Renal cortical epithelial cell (primary cell): ENCODE measurements at regions not wholly inside any gene's neighbourhood (a gene's known extent, or its start where the extent isn't known, plus 50 kb on each side); places are given as distances from the start of the nearest gene placed in this dataset.
"Not testable (repeated sequence)": the region's sequence is repeated elsewhere in the genome, so short reads cannot be mapped to it uniquely, and the experiment has no call there.

Experiments used
- DNase-seq: peaks from one replicate; pipeline ENCODE4 v3.0.0-alpha.2; 2011; ENCODE audit warnings: low read depth

DNA sequence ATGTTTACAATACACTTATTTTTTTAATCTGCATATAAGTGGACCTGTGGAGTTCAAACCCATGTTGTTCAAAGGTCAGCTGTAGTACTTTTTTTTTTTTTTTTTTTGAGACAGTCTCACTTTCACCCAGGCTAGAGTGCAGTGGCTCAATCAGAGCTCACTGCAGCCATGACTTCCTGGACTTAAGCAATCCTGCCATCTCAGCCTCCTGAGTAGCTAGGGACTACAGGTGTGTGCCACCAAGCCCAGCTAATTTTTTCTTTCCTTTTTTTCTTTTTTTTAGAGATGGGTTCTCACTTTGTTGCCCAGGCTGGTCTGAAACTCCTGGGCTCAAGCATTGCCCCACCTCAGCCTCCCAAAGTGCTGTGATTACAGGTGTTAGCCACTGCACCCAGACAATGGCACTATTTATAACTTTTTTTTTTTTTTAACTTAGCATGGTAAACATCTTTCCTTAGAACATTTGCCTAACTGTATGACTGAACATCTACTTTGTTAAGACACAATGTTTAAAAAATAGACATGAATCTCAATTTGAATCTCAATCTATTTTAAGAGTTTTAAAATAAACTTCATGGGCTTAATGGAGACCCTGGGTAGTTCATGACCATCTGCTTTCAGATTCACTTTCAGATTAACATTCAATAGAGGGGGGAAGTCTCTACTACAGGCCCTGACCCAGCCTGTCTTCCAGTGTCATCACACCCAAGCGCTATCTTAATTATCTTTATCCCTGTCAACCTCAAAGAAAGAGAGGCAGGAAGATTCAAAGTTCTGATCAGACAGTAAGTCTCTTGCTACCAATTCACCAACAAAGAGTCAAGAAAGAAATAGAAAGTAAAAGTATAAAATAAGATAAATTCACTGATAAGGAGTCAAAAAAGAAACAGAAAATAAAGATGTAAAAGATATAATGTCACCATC, 97.7 kb upstream of the DOCK9 start:
- DNase-seq: no peak

DNA sequence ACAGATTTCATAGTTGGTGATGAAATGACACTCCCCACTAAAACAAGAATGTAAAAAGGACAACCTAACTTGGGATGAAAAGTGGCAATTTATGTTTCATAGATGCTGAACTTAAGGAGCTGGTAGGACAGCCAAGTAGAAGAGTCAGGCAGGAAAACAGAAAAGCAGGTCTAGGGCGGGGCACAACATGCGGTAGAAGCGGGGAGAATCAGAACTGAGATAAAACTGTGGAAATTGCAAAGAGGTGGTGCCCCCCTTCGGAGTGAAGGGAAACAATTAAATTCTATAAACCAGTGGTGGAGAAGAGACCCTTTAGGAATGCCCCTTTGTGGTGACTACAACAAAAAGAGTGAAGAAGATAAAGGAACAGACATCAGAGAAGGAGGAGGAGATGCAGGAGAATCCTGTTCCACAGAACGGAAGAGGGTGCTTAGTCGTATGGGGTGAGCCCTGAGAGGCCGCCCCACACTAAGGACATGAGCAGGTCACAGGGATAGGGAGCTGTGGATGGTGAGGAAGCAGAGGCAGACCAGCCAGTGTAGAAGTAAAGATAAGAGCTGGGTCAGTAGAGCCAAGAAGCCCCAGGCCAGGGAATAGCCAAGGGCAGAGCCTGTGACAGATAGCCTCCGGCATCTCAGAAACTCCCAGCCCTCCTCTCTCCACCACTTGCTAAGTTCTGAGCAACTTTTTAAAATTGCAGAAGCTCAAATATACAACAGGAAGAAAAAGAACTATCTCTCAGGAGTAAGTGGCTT, 100.3 kb upstream of the DOCK9 start:
- DNase-seq: no peak

DNA sequence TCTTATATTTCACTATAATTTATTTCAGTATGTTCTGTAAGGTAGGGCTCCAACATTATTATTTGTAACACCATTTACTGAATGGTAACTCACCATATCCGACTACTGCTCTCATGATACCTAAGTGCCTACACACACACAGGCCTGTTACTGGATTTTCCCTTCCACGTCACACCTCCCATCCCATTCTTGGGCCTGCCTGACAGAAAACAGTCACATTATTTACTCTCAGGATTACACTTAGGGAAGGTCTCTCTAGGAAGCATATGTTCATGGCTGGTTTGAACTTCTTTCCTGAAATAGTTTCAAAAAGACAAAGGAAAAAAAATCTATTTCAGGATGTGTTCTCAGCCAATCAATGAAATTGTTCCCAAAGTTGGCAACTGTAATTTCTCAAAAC, 102.3 kb upstream of the DOCK9 start:
- DNase-seq: no peak

DNA sequence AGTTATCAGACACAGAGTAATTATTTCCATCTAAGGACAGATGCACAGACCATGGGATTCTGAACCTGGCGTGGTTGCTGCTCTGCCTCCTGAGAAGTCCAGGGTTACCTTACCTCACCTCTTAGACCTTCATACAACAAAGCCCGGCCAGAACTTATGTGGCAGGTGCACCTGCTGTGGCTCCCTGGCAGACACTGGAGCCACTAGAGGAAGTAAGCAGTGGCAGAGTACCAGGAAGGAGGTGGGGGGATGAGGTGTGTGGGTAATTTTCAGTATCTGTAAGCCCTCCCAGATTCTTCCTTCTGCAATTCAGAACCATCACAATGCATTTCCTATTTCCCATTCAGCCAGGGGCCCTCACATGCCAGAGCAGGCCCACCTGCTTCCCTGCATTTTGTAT, 106.1 kb upstream of the DOCK9 start:
- DNase-seq: no peak

DNA sequence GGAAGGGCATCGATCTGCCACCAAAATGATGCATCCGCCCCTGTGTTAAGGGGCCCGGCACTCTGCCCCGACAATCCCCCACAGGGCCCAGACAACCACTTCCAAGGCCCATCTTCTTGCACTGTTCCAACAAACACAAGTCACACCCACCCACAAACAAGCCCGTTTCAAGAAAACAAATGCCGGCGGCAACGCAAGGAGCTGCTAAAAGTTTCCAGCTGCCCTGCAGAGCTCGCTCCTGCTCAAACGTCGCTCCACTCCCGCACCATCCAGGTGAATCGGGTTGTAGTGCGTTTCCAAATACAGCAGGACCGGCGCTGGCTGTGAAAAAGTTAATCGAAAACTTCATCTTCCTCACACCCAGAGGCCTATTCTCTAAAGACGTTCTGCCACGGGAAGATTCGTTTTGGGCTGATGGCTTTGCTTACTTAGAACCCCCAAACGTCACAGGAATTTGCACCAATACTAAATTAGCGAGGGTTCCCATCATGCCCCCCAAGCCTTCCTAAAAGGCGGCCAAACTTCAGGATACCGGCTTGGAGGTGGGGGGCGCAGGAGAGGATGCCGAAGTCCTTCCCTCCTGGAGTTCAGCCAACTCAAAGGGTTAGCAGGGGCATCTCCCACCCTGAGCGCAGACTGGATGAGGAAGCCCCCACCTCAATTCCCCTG, 107.4 kb upstream of the DOCK9 start:
- DNase-seq: no peak

DNA sequence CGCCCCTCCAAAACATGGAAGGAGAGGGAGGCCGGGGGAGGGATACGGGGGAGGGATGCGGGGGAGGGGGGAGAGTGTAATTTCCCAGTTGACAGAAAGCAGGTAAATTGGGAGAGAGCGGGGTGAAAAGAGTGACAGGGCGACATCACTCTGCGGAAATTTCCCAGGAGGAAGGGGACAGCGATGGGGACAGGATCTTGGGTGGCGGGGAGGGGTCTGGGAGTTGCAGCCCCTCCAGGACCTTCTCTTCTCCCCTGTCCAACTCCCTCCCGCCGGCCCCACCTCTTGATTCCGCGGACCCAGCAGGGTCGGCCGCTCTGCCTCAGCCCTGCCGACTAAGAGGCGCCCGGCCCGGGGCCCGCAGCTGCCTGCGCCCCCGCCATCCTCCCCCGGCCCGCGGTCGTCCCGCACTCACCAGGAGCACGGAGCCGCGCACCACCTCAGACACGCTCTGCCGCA, 108.0 kb upstream of the DOCK9 start:
- no peak for DNase-seq

DNA sequence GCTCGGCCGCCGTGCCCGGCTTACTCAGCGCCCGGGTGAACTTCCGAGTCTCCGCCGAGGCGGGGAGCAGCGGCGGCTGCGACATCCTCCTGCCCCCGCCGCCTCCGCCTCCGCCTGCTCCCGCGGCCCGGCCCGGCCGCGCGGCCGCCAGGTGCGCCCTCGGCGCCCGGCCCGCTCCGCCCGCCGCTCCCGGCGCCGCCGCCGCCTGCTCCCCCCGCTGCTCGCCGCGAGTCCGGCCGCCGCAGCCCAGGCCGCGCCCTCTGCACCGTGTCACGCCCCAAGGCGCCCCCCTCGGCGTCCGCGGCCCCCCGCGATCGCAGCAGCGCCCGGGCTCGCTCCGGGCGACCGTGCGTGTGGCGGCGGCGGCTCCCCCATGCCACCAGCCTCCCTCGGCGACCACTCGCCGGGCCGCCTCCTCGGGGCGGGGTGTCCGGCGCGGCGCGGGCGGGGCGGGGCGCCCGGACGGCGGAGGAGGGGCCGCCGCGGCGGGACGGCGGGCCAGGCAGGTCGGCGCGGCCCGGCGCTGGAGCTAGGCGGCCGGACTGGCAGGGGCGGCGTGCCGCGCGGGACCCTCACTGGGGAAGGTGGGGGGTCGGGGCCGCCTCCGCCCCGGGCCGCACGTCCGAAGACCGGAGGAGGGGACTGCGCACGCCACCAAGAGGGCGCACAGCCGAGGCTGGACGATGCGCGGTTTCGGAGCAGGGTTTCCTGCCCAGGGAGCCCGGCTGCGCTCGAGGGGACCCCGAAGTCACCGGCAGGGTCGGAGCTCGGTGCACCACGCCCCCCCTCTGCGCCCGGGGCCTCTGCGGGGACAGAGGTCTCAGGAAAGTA, 108.6 kb upstream of the DOCK9 start:
- DNase-seq: peak; percentile 18

DNA sequence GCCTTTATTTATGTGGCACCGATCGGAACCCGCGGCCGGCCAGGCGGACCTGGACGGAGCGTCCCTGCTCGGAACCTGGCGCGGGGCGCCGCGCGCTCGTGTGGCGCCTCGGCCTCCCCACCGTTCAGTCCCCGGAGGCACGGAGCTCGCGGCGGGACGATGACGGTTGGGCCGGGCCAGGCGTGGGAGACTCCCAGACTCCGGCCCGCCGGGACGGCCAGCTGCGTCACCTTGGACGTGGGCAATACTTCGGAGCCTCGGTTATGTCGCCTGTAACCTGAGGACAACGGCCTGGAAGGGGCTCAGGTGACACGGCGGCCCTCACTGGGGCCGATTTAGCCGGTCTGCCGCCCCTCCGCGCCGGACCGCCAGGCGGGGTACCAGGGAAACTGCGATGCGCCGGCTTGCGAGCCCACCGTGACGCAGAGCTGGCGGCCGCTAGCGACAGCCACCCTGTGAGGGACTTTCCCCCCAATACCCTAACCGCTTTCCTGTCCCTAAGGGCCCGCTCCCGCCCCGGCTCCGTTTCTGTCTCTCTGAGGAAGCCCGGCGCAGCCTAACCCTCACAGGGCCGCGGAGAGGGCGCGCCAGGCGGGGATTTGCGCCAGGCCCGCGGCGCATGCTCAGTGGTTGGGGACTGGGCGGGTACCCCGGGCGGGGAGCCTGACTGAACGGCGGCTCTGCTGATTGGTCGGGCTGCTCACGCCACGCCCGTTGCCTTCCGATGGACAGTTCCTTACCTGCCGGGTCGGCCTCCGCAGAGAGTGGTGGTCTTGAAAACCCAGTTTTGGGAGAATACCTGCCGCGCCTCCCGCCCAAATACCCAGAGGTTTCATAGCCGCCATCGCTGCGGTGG, 109.5 kb upstream of the DOCK9 start:
- DNase-seq: peak; percentile 65

DNA sequence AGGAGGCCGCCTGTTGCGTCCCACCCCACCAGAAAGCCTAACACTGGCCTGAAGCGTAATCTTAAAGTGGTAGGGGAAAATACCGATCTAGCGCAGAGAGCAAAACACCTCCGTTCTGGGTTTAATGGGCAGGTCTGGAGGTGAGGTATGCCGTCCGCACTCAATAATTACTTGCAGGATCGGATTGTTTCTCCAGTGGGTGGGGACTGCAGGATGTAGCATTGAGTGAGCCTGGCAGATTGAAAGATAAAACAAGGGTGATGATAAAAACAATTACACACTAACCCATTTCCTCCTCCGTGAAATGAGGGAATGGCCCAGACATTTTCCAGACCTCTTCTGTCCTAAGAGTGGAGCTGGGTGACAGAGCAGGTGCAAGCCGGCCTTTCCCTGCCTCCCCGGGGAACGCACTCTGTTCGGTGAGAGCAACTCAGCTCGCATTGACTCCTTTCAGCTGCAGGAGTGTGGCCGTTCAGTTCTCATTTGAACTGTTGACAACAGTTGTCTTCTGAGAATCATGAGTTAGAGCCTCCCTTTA, 110.2 kb upstream of the DOCK9 start:
- peak; percentile 34 for DNase-seq

DNA sequence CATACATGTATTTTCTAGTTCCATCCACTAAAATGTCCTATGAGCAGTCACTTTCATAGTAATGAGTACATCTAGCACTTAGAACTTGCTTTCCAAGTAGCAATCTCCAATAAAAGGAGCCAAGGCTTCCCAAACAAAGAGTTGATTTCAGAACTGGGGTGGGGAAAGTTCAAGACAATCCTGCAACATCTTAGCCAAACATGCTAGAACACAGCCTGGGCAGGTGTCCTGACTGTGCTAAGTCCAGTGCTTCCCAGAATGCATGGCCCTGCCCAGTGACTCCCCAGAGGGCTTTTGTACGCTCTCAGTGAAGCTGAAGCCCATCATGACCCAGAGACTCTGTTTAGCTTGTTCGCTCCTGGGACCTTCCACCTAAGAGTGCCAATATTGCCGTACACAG, 106.7 kb upstream of the UBAC2 start:
- DNase-seq: no peak

DNA sequence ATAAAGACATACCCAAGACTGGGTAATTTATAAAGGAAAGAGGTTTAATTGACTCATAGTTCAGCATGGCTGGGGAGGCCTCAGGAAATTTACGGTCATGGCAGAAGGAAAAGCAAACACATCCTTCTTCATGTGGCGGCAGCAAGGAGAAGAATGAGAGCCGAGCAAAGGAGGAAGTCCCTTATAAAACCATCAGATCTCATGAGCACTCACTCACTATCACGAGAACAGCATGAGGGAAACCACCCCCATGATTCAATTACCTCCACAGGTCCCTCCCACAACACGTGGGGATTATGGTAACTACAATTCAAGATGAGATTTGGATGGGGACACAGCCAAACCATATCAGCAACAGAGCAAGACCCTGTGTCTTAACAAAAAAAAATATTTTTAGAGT, 98.8 kb upstream of the UBAC2 start:
- DNase-seq: not testable (repeated sequence)

DNA sequence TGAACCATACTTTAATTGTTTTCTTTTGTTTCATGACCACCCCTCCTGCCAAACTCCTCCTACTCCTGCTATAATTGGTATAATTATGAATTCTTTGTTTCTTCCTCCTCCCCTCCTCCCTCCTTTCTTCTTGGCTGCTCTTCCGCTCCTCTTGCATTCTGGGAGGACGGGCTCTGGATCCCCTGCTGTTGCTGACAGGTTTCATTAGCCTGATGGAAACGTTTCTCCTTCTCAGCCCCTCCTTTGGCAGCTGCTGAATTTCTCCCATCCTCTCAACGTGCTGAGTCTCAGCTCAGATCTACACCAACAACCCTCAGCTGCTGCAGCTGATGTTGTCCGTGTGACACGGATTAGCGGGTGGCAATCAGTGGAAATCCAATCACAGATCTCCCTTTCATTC, 97.1 kb upstream of the UBAC2 start:
- no peak for DNase-seq

DNA sequence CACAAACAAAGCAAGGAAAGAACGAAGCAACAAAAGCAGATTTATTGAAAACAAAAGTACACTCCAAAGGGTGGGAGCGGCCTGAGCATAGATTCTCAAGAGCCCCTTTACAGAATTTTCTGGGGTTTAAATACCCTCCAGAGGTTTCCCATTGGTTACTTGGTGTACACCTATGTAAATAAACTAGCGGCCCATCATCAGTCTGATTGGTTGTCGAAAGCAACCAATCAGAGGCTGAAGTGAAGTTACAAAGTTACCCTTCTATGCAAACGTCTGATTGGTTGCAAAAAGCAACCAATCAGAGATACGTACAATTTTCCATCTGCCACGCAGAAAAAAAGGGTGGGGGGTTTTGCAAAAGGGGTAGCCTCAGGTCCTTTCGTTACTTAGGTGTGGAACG, 96.3 kb upstream of the UBAC2 start:
- DNase-seq: no peak

DNA sequence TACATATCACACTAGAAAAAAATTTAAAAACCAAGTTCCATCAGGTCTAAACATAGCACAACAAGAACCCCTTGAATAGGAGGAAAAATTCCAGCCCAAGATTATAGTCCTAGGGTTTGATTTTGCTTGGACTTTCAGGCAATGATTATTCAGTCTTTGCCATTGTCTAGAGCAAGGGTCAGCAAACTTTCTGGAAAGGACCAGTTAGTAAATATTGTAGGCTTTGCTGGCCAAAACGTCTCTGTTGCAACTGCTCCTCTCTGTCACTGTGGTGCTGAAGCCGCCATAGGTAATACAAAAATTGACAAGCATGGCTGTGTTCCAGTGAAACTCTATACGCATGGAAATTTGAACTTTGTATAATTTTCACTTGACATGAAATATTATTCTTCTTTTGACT, 95.5 kb upstream of the UBAC2 start:
- DNase-seq: no peak

DNA sequence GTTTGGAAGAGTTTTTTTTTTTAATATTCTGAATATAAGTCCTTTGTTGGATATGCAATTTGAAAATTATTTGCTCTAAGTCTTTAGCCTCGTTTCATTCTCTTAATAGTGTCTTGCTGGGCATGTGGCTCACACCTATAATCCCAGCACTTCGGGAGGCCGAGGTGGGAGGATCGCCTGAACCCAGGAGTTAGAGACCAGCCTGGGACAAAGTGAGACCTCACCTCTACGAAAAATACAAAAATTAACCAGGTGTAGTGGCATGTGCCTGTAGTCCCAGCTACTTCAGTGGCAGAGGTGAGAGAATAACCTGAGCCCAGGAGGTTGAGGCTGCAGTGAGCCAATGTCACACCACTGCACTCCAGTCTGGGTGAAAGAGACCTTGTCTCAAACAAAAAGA, 87.3 kb upstream of the UBAC2 start:
- DNase-seq: no peak

DNA sequence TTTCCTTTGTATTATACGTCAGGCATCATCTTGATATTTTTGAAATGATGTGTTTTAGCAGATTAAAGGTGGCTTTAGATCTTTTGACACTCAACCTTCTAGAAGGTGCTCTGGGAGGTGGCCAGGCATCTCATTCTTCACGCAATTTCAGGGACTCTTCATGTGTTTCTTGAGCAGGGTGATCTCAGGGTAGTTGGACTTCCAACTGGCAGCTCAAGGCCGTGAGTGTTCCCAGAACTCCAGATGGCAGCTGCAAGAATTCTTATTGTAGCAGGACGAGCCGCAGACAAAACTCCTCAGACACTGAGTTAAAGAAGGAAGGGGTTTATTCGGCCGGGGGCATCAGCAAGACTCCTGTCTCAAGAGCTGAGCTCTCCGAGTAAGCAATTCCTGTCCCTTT, 82.5 kb upstream of the UBAC2 start:
- no peak for DNase-seq

DNA sequence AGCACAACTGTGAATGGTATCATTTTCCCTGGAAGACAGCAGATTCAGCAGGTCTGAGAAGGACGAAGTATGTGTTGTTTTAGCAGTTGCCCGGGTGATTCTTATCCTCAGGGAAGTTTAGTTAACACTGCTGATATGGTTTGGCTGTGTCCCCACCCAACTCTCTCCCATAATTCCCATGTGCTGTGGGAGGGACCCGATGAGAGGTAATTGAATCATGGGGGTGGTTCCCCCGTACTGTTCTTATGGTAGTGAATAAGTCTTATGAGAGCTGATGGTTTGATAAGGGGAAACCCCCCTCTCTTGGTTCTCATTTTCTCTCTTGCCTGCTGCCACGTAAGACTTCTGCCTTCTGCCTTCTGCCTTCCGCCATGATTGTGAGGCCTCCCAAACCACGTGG, 81.0 kb upstream of the UBAC2 start:
- DNase-seq: no peak

DNA sequence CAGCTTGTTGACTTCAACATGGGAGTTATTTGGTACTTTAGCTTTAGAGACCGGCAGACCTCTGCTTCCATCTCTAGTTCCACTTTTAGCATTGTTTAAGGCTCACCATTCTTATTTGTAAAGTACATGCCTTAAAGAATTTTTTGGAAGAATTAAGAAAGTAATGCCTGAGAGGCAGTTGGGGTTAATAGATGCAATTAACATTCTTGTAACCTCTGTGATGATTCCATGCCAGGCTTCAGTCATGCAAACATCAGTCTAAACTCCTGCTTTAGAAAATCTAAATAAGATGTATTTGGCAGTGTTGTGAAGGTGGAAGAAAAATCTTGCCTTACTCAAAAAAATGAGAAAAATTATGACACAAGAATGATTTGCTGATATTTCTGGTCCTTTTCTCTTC, 79.9 kb upstream of the UBAC2 start:
- no peak for DNase-seq

DNA sequence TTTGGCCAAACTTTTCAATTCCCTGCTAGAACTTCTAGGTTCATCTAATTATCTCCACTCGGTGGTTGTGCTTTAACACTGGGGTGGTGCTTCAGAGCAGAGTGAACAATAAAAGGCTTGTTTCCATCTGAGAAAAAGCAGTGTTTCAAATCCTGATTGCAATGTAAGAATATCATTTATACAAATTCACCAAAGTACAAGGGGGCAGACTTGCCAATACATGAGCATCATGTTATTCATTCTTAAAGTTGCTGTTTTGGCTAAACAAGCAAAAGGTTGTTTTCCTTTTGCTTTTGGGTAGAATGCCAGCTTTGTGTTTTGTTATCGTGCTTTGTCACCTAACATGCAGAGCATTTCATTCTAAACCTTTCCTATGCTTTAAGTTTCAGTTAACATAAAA, 78.5 kb upstream of the UBAC2 start:
- no peak for DNase-seq
